Endothelial cell (in vitro differentiated cells): ENCODE measurements at regions not wholly inside any gene's neighbourhood (a gene's known extent, or its start where the extent isn't known, plus 50 kb on each side); places are given as distances from the start of the nearest gene placed in this dataset.

ENCODE experiments used
- DNase-seq: peaks from one replicate; pipeline ENCODE4 v3.0.0; 2021; ENCODE audit warnings: low spot score
- H3K27ac Mint-ChIP-seq: one replicate; pipeline ENCODE4 v1.8.0; 2021; ENCODE audit warnings: mixed read lengths, inconsistent platforms; ENCODE audit not compliant: unreplicated experiment
- H3K27me3 Mint-ChIP-seq: one replicate; pipeline ENCODE4 v1.8.0; 2021; ENCODE audit warnings: mild to moderate bottlenecking, moderate library complexity, mixed read lengths, inconsistent platforms; ENCODE audit not compliant: unreplicated experiment
- H3K36me3 Mint-ChIP-seq: one replicate; pipeline ENCODE4 v1.8.0; 2021; ENCODE audit warnings: mild to moderate bottlenecking, low read depth, mixed read lengths, inconsistent platforms; ENCODE audit not compliant: unreplicated experiment
- H3K4me1 Mint-ChIP-seq: one replicate; pipeline ENCODE4 v1.8.0; 2021; ENCODE audit warnings: mild to moderate bottlenecking, mixed read lengths, inconsistent platforms; ENCODE audit not compliant: unreplicated experiment
- H3K4me3 Mint-ChIP-seq: one replicate; pipeline ENCODE4 v1.8.0; 2021; ENCODE audit warnings: mild to moderate bottlenecking, mixed read lengths, inconsistent platforms; ENCODE audit not compliant: unreplicated experiment
- H3K9me3 Mint-ChIP-seq: one replicate; pipeline ENCODE4 v1.8.0; 2021; ENCODE audit warnings: mixed read lengths, inconsistent platforms; ENCODE audit not compliant: unreplicated experiment
- CTCF ChIP-seq: fragments of 200-600 bp; sonication (generic); IDR thresholded peaks from one replicate; pipeline ENCODE4 v1.5.0; 2021; ENCODE audit warnings: antibody characterized with exemption; ENCODE audit not compliant: unreplicated experiment

- Mint-ChIP-seq H3K4me1 (peaks cover under 1% of the 10 kb centered on the region), H3K4me3 (no peak overlapping the region), H3K27ac (no peak overlapping the region), H3K27me3 (no peaks in the 10 kb centered on the region), H3K36me3 (no peaks in the 10 kb centered on the region), H3K9me3 (no peaks in the 10 kb centered on the region)
- no peak for TF ChIP-seq CTCF
- no peak for DNase-seq
These were observed 1500.0 kb downstream of the STIM2 start for GRCh38 chr4:28360681-28361080.

DNA sequence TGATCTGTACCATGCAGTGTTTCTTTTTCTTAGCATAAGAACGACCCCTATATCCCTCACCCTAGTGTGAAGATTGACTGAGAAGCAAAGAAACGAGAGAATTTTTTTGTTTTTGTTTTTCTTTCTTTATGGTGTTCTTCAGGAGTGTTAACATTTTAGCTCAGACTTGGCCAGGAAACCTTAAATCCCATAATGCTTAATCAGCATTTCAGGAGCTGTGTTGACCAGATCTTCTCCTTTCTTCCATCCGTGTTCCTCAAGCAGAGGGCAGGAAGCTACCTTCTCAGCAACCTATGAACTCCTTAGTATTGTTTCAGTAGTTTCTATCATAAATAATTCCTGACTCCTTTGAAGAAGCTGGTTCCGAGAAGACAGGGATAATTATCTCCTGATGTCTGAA, 1501.5 kb downstream of the STIM2 start:
- no peak for TF ChIP-seq CTCF
- H3K4me3 Mint-ChIP-seq: no peak overlapping the region
- H3K9me3 Mint-ChIP-seq: no peaks in the 10 kb centered on the region
- H3K27ac Mint-ChIP-seq: no peak overlapping the region
- no peak for DNase-seq
- peaks cover 8% of the 10 kb centered on the region for H3K4me1 Mint-ChIP-seq
- no peaks in the 10 kb centered on the region for H3K27me3 Mint-ChIP-seq
- no peaks in the 10 kb centered on the region for H3K36me3 Mint-ChIP-seq

- no peak for TF ChIP-seq CTCF
- Mint-ChIP-seq H3K27me3 (no peaks in the 10 kb centered on the region), H3K9me3 (no peaks in the 10 kb centered on the region), H3K36me3 (no peaks in the 10 kb centered on the region), H3K4me3 (no peak overlapping the region), H3K27ac (no peak overlapping the region), H3K4me1 (peaks cover 8% of the 10 kb centered on the region)
- no peak for DNase-seq
These were observed 1508.9 kb downstream of the STIM2 start for GRCh38 chr4:28369499-28369898.

DNA sequence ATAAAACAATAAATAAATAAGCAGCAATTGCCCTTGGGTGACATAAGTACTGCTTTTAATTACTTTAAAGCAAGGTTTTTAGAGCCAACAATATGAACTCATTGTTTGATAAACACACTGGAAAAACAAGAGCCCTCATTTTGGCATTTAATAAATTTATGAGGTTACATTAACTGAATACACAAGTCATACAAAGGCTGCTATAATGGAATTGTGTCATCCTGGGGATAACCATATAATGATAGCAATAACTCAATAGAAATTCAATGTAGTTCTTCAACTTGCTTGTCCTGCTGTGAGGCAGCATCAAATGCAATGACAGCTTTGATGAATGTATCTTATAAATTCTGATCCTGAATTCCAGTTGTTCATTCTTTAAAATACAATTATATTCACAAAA, 1512.5 kb downstream of the STIM2 start:
- Mint-ChIP-seq H3K36me3 (no peaks in the 10 kb centered on the region), H3K4me3 (no peak overlapping the region)
- TF ChIP-seq CTCF: no peak

DNA sequence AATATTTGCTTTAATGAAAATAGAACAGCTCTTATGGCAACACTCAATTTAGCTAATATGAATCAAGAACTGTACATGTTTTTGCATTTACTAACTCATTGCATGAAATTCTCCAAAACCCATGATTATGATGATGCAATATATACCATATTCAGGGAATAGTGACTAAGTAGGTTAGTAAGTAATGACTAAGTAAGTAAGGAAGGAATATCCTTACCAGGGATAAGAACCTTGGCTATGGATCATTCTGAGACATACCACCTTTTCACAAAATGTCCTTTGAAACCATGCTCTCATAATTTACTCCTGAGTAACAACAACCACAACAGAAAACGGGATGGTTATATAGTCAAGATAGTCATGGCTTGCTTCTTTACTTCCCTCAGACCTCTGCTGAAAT, 1513.0 kb downstream of the STIM2 start:
- no peak for DNase-seq
- TF ChIP-seq CTCF: no peak
- Mint-ChIP-seq H3K9me3 (no peaks in the 10 kb centered on the region), H3K27me3 (no peaks in the 10 kb centered on the region), H3K36me3 (no peaks in the 10 kb centered on the region), H3K4me1 (no peaks in the 10 kb centered on the region), H3K4me3 (no peak overlapping the region), H3K27ac (no peak overlapping the region)

More for the DNA sequence above, 1512.5 kb downstream of the STIM2 start:
- no peaks in the 10 kb centered on the region for H3K4me1 Mint-ChIP-seq
- no peak for DNase-seq
- H3K27me3 Mint-ChIP-seq: no peaks in the 10 kb centered on the region
- no peaks in the 10 kb centered on the region for H3K9me3 Mint-ChIP-seq
- H3K27ac Mint-ChIP-seq: no peak overlapping the region
